HG02571 (cell line): ENCODE measurements at regions not wholly inside any gene's neighbourhood (a gene's known extent, or its start where the extent isn't known, plus 50 kb on each side); places are given as distances from the start of the nearest gene placed in this dataset.

Source experiments
- ATAC-seq: cut with Tn5 transposase; IDR thresholded peaks from one replicate; pipeline ENCODE4 v1.9.1; 2021; ENCODE audit warnings: mild to moderate bottlenecking, moderate library complexity; ENCODE audit not compliant: unreplicated experiment

DNA sequence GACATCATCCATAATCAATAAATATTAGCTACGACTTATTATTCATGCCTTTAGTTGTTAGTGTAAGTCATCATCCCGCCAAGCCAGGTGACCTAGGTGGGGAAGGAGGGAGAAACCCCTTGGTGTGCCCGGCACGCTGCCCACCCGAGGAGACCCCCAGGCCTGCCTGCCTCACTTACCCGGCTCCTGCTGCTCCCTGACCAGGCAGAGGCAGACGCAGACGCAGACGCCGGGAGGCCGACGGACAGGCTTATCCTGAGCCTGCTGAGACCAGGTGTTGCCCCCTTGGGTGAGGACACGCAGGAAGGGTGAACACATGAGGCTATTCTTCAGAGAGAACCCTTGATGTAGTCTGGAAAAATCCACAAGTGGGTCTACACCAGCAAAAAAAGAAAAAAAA is 401.8 kb downstream of the GALR1 start:
- ATAC-seq, result no peak

DNA sequence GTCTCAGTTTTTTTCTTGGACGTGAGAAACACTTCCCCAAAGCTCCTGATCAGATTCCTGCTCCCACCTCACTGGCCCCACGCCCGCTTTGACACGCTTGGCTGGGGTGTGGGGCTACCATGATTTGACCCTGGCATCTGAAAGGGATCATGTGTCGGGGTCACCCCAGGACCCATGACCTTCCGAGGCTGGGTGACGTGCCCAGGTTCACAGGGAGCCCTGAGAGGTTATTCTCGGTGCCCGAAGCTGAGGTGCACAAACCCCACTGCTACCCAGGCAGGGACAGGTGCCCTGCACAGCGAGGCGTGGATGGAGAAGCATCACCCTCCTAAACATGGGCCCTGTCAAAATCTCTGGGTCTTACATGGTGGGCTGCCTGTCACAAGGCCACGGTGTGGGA is 404.1 kb downstream of the GALR1 start:
- ATAC-seq, result no peak

DNA sequence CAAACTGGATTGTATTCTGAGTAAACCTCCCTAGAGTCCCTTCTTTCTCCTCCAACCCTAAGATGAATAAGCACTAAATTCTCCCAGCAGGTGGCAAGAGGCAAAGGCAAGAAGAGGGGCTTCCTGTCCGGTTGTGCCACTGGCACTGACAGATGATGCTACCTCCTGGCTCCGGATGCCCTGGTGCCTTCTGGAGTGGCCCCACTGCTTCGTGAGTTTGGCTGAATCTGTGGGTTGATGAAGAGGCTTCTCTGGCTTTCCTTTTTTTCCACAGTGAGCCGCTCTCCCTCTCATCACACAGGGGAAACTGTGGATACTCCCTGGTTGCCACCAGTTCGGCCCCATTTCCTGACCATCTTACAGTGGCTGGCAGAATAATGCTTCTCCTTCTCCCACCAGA is 404.7 kb downstream of the GALR1 start:
- ATAC-seq, result no peak

- ATAC-seq, result no peak
Observed at GRCh38 chr18:77657651-77658298, 408.1 kb downstream of the GALR1 start.

GRCh38 chr18:77658299-77658662 is 408.6 kb downstream of the GALR1 start:
- no peak for ATAC-seq

- no peak for ATAC-seq
Observed at GRCh38 chr18:77658751-77659448, 409.3 kb downstream of the GALR1 start.

DNA sequence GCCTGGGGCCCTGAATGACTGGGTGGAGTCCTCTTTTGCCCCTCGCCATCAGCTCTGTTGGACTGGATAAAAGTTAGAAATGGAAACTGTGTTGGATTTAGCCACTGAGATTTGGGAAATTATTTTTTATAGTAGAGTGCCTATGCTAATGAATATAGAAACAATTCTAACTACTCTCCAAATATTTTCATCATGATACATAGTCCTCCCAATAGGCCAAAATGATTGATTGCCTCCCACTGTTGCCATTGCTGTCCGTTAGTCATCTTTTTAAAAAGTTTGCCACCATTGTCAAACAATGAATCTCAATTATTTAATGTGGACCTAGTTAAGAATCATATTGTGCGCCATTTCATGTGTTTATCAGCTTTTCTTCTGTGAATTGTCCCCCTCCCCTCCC is 417.0 kb downstream of the GALR1 start:
- ATAC-seq, result no peak

DNA sequence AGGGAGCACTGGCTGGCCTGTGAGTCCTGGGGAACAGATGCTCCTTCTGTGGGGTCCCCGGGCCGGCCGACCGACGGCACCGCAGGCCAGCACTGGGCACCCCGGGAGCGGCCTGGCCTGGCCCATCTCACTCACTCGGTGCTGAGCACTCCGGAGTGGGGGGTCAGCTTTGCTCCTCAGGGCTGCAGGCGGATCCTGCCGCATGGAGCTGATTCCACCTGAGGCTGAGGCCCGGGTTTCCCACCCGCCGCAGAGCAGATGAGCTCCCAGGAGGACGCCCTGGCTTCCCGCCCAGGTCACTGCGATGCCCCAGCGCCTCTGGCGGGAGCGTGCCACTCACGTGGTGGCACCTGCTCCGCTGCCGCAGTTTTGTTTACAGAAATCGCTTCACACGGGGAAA is 418.6 kb downstream of the GALR1 start:
- ATAC-seq, result no peak

- ATAC-seq, result no peak
Observed at GRCh38 chr18:77669331-77669730, 419.7 kb downstream of the GALR1 start.

GRCh38 chr18:77671456-77672167 is 422.0 kb downstream of the GALR1 start:
- ATAC-seq, result no peak

DNA sequence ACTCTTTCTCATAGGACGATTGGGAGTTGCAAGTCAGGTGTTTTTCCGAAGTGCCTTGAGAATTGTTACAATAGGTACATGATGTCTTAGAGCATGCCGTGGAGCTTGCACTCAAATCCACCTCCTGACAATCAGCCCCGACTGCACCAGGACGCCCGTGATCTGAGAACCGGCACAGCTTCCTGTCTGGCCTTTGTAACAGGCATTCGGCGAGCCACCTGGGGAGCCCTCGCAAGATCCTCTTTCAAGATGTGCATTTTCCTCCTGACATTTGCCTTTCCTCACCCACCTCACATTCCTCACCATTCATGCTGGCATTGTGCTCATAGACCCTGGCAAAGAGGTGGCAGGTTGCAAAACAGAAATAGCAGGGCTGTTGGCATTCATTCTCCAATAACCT is 427.3 kb downstream of the GALR1 start:
- ATAC-seq, result no peak

DNA sequence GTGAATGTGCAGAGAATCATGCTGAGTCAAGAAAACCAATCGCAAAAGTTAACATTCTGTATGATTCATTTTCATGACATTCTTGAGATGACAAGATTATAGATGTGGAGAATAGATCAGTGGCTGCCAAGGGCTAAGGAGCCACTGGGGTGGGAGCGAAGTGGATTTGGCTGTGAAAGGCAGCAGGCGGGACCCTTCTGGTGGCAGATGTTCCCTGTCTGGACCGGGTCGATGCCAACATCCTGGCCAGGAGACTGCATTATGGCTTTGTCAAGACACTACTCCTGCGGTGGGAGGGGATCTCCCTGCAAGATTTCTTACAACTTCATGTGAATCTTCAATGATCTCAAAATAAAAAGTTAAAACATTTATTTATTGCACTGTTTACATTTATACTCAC is 427.9 kb downstream of the GALR1 start:
- ATAC-seq, result no peak

- no peak for ATAC-seq
Observed at GRCh38 chr18:77679869-77680268, 430.2 kb downstream of the GALR1 start.

GRCh38 chr18:77700051-77700450 is 450.4 kb downstream of the GALR1 start:
- no peak for ATAC-seq

DNA sequence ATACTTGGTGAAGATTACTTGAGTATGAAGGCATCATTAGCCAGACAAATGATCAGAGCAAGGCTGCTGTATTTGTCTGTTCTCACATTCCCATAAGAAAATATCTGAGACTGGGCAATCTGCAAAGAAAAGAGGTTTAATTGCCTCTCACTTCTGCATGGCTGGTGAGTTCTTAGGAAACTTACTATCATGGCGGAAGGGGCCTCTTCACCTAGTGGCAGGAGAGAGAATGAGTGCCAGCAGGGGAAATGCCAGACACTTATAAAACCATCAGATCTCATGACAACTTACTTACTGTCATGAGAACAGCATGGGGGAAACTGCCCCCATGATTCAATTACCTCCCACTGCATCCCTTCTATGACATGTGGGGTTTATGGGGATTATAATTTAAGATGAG is 452.3 kb downstream of the GALR1 start:
- ATAC-seq, result no peak

DNA sequence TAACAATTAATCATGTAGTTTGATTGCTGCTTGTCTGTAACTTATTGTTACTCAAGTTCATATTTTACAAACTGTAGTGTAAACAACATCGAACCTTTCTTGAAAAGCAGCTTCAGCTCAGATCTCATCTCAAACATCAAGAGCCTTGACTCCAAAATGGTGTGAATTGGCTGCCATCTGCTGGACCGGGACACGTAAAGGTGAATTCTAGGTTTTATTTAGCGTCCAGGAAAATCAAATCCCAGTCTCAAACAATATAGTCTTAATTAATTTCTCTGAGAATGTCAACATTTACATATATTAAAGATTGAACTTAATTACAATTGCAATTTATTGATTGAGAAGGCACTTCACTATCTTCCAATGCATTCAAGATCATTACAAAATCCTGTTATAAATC is 453.0 kb downstream of the GALR1 start:
- ATAC-seq, result no peak

DNA sequence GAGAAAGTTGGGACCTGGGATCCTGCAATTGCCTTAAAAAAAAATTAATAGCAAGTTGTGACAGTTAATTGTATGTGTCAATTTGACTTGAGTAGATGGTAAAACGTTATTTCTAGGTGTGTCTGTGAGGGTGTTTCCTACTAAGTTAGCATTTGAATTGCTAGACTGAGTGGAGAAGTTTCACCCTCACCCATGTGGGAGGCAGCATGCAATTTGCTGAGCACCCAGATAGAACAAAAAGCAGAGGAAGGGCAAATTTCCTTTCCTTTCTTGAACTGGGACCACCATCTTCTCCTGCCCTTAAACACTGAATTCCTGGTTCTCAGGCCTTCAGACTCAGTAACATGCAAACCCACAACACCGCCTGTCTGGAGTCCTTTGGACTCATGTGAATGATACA is 455.7 kb downstream of the GALR1 start:
- ATAC-seq, result no peak

DNA sequence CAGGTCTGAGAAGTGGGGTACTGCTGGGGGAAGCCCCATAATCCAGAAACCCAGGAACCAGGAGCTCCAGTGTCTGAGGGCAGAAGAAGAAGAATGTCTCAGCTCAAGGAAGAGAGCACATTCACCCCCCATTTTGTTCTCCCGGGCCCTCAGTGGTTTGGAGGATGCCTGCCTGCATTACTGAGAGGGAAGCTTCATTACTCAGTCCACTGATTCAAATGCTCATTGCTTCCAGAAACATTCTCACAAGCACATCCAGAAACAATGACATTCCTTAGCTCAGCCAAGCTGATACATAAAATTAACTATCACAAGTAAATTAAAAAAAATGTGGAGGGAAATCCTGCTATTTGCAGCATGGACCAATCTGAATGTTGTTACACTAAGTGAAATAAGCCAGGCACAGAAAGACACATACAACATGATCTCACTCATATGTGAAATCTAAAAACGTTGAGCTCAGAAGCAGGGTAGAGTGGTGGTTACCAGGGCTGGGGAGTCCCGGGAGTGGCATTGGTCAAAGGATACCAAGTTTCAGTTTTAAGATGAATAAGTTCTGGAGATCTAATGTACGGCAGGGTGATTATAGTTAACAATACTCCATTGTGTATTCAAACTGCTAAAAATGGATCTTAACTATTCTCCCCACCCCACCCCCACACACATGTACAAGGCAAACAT is 459.3 kb downstream of the GALR1 start:
- ATAC-seq, result no peak

- no peak for ATAC-seq
Observed at GRCh38 chr18:77711096-77711495, 461.4 kb downstream of the GALR1 start.

DNA sequence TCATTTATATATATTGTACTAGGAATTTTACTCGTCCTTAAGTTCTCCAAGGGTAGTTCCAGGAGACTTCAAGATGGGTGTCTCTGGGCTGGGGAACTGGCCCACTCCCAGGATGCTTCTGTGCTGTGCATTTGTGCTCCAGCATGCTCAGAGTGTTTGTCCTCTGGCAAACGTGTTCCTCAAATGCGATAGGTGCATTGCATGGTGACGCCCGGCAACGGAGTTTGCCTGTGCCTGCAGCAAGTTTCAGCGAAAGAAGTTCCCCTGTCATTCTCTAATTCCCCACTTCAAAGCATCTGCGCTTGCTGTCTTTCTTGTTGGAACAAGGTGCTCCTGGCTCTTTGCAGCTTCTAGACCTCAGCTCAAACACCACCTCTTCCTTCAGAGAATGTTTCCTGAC is 465.1 kb downstream of the GALR1 start:
- ATAC-seq, result no peak

GRCh38 chr18:77716282-77716681 is 466.6 kb downstream of the GALR1 start:
- no peak for ATAC-seq
